ENCODE measurements at regions not wholly inside any gene's neighbourhood (a gene's known extent, or its start where the extent isn't known, plus 50 kb on each side); places are given as distances from the start of the nearest gene placed in this dataset.

DNA sequence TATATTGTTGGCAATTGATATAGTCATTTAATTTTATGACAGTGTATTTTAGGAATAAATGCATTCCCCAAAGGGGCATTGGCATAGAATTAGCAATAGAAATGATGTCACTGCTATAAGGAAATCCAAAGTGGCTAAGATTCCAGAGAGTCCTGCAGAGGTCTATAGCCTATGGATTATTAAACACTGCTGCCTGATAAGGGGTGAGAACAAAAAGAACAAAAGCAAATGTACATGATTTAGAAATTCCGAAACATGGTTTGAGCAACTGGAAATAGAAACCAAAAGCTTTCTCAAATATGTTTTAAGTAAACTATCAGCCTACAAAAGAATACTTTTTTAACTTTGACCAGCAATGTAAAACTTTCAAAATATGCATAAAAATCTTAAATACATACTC is 280.1 kb upstream of the RASGRP1 start:
- TF ChIP-seq CTCF (IDR thresholded peaks at IDR 0.05; ENCODE audit: insufficient read depth, low read length, poor library complexity, severe bottlenecking) = no peak
- no peak for TF ChIP-seq EZH2phosphoT487 (conservative IDR thresholded peaks at IDR 0.05; ENCODE audit: low read length)

Data from SU-DHL-6 (cell line).